GM19351 (cell line): ENCODE measurements at regions not wholly inside any gene's neighbourhood (a gene's known extent, or its start where the extent isn't known, plus 50 kb on each side); places are given as distances from the start of the nearest gene placed in this dataset.
"Not testable (repeated sequence)": the region's sequence is repeated elsewhere in the genome, so short reads cannot be mapped to it uniquely, and the experiment has no call there.

Experiments used
- ATAC-seq: cut with Tn5 transposase; IDR thresholded peaks from one replicate; pipeline ENCODE4 v1.9.1; 2021; ENCODE audit warnings: mild to moderate bottlenecking, moderate library complexity; ENCODE audit not compliant: unreplicated experiment

GRCh38 chr4:57303012-57303751, 193.0 kb upstream of the IGFBP7 start:
- ATAC-seq = no peak

- ATAC-seq = not testable (repeated sequence)
These were observed 190.1 kb upstream of the IGFBP7 start for GRCh38 chr4:57300300-57300699.

GRCh38 chr4:57291911-57292310, 181.7 kb upstream of the IGFBP7 start:
- ATAC-seq = no peak

GRCh38 chr4:57287687-57288604, 177.8 kb upstream of the IGFBP7 start:
- no peak for ATAC-seq

- ATAC-seq = no peak
These were observed 172.7 kb upstream of the IGFBP7 start for GRCh38 chr4:57282933-57283310.

- ATAC-seq = no peak
These were observed 170.3 kb upstream of the IGFBP7 start for GRCh38 chr4:57280481-57280880.

- no peak for ATAC-seq
These were observed 168.6 kb upstream of the IGFBP7 start for GRCh38 chr4:57278780-57279179.

- no peak for ATAC-seq
These were observed 163.9 kb upstream of the IGFBP7 start for GRCh38 chr4:57274082-57274481.

GRCh38 chr4:57270346-57270745, 160.2 kb upstream of the IGFBP7 start:
- ATAC-seq = no peak

- no peak for ATAC-seq
These were observed 155.8 kb upstream of the IGFBP7 start for GRCh38 chr4:57265831-57266582.

- no peak for ATAC-seq
These were observed 144.6 kb upstream of the IGFBP7 start for GRCh38 chr4:57254754-57255153.

- no peak for ATAC-seq
These were observed 138.9 kb upstream of the IGFBP7 start for GRCh38 chr4:57249083-57249482.

- no peak for ATAC-seq
These were observed 132.9 kb upstream of the IGFBP7 start for GRCh38 chr4:57243076-57243475.

GRCh38 chr4:57234252-57234775, 124.1 kb upstream of the IGFBP7 start:
- ATAC-seq = no peak

- no peak for ATAC-seq
These were observed 123.2 kb upstream of the IGFBP7 start for GRCh38 chr4:57233386-57233785.

- no peak for ATAC-seq
These were observed 121.6 kb upstream of the IGFBP7 start for GRCh38 chr4:57231781-57232180.

- no peak for ATAC-seq
These were observed 110.5 kb upstream of the IGFBP7 start for GRCh38 chr4:57220734-57221133.

GRCh38 chr4:57220172-57220571, 110.0 kb upstream of the IGFBP7 start:
- no peak for ATAC-seq

GRCh38 chr4:57219431-57219830, 109.2 kb upstream of the IGFBP7 start:
- ATAC-seq = no peak

- ATAC-seq = no peak
These were observed 104.6 kb upstream of the IGFBP7 start for GRCh38 chr4:57214654-57215411.
